Activated CD4-positive, alpha-beta T cell treated with anti-CD3 and anti-CD28 coated beads, Interleukin-2, Interleukin-4, amounts not matched to agents 100 ng/mL and 50 ng/mL, durations not matched to agents 16 hours and 8 hours (primary cell): ENCODE measurements at regions not wholly inside any gene's neighbourhood (a gene's known extent, or its start where the extent isn't known, plus 50 kb on each side); places are given as distances from the start of the nearest gene placed in this dataset.
"Not testable (repeated sequence)": the region's sequence is repeated elsewhere in the genome, so short reads cannot be mapped to it uniquely, and the experiment has no call there.

Experiments
- DNase-seq: peaks from one replicate; pipeline ENCODE4 v3.0.0-alpha.2; 2020; ENCODE audit warnings: low spot score

DNA sequence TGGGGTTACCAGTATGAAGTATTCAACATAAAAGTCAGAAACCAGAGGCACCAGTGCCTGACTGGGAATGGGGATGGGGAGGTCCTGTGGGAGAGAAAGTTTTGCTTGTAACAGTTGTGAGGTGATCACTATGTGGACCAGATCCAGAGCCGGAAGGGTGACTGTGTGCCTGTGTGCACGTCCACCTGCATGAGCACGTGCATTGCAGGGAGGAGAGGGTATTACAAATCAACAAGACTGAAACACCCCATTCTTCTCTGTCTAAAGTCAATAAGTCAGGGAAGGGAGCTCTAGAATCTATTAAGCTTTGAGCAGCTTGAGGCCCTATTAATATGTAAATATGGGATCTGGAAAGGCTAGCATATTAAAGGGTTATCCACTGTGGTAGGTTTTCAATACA, 241.0 kb upstream of the ACVR2A start:
- no peak for DNase-seq

DNA sequence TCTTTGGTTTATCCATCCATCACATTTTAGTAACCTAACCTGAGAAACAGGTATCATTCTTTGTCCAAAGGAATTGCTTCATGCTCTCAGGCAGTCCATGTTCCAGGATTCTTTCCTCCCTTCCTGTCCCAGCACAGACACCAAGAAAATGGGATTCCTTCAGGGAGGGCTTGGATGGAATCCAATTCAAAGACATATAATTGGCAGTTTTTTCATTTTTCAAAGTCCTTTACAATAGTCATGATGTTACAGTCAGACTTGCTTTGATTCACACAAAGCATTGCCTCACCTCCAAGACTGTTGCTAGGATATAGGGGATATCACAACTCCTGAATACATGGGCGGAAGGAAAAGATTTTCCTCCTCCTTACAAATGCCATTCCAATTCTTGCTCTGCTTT, 241.4 kb upstream of the ACVR2A start:
- no peak for DNase-seq

DNA sequence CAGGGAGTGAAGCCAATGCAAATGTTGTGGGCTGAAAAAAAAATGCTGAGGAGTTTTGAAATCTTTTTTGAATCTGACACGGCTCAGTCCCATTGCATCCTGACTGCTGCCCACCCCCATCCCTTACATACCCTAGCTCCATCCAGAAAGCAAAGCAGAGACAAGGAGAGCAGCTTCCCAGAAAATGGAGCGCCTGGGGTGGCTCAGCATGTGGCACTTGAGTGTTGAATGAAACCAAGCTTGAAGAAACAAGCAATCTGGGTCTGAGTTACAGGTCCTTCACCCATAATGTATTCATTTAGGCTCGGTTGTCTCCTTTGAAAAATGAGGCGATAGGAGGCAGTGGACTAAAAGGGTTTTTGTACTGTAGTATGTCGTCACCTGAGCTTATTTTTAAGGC, 244.2 kb upstream of the ACVR2A start:
- no peak for DNase-seq

DNA sequence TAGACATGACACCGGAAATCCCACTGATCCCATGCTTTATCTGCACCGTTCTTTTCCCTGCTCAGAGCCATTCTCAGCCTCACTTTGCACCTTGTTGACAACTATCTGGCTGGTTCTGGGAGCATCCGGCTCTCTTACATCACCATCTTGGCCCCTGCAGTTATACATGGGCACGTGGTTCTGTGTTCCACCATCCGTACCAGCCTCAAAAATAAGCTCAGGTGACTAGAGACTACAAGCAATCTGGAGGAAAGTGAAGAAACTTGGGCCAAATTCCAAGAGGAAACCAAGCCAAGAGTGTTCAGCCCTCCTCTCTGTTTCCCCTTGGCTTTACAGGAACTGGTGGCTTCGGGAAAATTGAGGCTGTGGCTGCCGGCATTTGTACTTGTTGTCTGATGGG, 244.6 kb upstream of the ACVR2A start:
- DNase-seq, result no peak

DNA sequence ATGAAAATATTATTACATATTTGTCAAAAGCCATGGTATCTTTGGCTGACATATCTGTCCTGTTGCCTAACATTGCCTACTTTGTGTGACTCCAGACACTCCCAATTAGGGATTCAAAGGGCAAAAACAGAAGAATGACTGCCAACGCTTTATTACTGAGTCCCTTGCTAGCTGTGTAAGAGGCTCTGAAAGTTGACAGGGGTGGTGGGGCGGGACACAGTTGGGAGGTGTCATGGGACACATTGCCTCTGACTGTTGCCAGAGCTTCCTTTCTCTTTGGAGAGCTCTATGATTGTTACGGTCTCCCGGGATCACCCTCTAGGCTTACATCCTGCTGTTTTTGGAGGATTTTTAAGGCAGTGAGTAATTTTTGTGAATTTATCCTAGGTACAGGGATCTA, 249.6 kb upstream of the ACVR2A start:
- DNase-seq, result no peak

DNA sequence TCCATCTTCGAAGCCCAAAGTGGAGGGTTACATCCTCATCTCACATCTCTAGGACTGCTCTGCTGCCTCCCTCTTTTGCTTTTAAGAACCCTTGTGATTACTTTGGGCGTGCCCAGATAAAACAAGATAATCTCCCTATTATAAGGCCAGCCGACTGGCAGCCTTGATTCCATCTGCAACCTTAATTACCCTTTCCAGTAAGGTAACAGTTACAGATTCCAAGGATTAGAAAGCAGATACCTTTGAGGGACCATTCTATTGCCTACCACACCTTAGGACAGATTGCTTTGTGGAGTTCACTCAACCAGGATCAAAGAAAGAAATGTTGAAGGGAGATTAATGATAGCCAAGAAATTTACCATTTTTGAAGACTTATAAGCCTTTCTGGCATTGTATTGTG, 250.8 kb upstream of the ACVR2A start:
- no peak for DNase-seq

DNA sequence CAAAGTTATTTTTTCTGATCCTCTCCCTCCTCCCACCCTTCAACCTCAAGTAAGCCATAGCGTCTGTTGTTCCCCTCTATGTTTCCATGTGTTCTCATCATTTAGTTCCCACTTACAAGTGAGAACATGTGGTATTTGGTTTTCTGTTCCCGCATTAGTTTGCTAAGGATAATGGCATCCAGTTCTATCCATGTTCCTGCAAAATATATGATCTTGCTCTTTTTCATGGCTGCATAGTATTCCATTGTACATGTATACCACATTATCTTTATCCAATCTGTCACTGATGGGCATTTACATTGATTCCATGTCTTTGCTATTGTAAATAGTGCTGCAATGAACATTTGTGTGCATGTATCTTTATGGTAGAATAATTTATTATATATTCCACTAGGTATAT, 252.0 kb upstream of the ACVR2A start:
- DNase-seq, result not testable (repeated sequence)

DNA sequence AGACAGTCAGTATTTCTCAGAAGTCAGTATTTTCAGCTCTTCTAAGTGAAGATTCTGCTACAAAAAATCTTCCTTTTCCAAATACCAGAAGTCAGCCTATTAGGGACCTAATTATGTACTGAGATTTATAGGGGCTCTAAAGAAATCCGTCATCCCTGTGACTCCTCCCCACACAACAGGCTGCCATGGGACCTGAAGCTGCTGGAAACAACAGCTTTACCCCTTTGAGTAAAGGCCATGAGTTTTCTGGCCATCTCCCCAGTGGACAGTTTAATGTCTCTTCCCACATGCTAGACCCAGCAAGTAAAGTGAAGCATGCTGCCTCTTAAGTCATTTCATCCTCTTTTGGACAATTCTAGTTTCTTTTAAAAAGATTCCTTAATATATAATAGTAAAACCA, 255.7 kb upstream of the ACVR2A start:
- no peak for DNase-seq

DNA sequence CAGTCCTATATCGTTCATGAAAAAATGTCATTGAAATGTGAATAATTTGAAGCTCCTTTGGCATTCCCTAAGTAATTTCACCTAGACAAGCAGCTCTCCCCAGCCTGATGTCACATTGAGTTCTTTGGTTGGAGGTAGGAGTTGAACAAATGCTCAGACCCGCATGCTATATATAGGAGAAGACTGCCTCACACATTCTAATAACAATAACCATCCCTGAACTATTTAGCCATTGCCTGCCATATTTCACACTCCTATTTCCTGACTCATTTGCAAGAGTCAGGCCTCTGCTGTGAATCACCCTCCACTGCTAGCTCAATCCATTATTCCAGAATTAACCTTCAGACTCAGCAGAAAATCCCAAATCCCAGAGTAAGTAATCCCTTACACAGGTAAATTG, 256.6 kb upstream of the ACVR2A start:
- DNase-seq, result no peak

DNA sequence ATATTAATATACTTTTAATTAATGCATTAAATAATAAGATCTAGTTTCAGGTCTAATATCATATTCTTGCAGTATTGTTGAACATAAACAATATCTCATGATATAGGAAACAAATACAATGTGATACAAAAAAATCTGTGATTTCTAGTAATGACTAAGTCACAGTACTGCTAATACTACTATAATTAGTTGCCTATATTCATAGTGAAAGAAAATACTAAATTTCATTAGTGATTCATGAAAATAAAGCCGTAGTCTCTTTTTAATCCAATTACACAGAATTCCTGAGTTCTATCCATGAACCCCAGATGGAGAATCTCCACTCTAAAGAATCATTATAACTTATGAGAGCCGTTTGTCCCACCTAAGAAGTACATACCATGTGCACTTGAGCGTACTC, 266.3 kb upstream of the ACVR2A start:
- no peak for DNase-seq

DNA sequence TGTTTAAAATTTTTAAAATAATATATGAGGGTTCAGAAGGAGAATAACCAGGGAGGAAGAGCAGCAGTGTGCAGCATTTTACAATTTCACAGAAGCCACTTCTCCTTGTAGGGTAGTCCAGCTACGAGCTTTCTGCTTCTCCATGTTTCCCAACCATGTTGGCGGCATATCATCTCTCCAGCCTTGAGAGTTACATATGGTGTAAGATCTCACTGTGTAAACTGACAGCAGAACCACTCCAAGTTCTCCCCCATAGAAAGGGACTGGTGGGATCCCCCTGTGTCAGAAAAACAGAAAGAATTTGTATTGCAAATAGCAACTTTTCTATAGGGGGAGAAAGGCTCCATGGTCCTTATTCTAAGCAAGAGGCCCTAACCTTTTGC, 266.8 kb upstream of the ACVR2A start:
- no peak for DNase-seq

DNA sequence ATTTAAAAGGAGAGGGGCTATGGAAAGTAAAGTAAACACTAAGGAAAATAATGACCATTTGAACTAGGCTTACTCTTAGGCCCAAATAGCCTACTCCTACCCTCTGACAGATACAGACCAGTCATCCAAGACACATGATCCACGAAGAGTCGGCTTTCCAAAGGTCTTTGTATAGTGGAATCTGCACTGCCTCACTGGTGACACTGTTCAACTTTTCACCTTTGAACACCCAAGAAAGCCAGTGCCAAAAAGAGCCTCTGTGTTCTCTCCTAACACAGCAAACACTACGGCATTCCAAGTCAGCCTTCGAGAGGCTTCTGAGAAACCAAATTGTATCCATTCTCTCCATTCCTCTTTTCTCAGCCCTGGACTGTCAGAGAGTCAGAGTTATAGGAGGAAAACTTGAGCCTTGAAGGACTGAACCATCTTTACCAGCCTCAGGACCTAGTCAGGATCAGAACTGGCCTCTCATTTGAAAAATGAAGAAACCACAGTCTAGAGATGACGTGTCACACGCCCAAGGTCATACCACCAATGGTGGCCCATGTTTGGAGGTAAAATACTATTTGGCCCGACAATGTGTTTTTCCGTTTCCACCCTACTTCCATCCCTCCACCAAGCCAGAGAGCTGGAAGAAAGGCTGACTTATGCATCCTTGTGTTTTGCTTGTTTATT, 267.4 kb upstream of the ACVR2A start:
- DNase-seq, result no peak

DNA sequence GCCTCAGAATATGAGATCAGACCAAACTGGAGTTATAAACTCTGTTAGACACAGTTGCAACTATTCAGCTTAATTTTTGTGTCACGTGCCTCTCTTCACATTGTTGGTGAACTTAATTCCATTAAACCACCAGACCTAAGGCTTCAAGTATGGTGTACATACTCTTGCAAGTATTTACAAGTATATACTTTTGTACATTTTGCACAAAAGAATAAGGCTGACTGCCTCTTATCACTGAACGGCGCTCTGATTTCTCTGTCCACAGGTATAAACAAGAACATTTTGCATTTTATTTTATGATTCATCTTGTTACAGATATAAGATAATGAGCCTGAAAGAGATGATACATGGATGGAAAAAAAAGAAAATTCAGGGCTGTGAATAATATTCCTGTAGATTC, 269.7 kb upstream of the ACVR2A start:
- DNase-seq, result no peak

DNA sequence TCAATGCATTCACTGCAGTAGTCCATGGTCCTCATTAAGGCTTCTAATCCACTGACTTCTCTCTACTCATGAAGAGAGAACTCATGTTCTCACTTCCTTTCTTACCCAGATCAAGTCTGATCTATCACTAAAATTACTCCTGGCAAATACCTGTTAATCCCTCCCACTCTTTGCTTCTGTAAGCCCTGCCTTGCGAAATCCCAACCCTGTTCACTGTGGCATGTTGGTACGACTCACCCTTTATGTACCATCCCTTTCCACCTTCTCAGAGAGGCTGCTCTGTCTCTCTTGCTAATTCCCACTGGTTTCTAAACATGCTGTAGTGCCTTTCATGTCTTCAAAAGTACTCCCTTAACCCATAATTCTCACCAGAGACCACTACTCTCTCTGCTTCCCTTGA, 272.2 kb upstream of the ACVR2A start:
- DNase-seq, result no peak

DNA sequence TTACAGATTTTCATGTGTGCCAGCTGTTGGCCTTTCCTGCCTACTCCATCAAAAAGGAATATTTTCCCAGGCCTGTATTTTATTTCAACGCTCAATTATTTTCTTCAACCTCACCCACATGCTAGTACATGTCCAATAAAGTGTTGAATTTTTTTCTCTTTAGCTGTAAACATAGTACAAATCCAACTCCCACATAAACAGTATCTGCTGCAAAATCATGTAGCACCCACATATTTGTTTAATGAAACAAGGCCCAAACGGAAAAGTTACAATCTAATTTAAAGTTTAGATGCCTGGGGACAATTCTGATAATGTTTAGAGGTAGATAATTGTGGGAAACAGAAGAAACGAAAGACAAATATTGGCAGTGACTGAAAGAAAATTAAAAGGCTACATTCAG, 275.4 kb upstream of the ACVR2A start:
- no peak for DNase-seq

DNA sequence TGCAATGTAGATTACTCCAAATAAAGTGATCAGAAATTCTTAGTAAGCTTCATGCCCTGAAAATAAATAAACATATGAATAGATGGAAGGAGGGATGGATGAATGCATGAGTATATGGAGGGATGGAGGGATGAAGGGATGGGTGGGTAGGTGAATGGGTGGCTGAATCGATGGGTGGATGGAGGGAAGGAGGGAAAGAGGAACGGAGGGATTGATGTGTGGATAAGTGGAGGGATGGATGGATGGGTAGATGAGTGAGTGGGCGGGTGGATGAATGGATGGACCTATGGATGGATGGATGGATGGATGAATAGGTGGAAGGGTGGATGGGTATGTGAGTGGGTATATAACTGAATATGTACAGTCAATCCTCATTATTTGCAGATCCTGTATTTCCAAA, 276.7 kb upstream of the ACVR2A start:
- no peak for DNase-seq

DNA sequence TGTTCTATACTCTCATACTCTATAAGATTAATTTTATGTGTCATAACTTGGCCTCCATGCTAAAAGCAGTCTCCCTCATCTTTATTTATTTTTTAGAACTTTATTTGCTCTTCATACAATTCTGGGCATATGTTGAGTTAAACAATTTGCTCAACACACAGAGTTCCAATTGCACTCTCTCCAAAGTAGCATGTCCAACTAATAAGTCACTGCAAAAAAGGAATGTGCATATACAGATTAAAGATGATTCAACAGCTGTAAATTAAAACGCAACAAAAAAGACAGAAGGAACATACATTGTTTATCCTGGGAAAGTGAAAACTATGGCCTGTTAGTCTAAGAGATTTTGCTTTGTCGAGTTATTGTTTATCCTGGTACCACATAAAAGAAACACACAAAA, 277.7 kb upstream of the ACVR2A start:
- no peak for DNase-seq

DNA sequence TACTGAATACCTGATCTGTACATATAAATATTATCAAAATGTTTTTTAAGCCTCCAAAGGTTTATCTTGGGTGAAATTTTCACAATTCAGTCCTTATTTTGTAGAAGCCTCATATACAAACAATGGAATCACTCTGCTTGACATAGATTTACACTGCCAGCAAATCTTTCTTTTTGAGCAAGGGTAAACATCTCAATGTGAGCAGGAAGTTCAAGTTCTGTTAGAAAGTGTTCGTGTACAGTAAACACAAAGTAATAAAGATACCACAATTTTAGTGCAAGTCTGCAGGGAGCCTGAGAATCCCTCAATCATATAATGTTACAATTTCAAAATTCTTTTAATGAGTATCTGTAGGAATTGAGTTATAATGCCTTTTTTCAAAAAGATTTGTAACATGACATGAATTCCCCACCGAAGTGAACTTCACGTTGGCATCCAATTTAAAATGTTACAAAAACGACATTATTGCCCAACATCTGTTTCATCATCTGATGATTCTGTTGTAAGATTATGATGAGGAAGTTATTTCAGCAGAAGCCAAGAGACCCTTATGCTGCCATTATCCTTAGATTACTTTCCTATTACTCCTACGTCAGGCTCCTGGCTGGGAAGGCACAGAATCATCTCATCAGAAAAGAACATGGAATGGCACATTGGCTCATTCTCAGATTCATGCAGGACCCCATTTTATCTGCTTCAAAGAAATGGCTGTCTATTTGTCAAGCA, 283.9 kb upstream of the ACVR2A start:
- DNase-seq, result no peak

DNA sequence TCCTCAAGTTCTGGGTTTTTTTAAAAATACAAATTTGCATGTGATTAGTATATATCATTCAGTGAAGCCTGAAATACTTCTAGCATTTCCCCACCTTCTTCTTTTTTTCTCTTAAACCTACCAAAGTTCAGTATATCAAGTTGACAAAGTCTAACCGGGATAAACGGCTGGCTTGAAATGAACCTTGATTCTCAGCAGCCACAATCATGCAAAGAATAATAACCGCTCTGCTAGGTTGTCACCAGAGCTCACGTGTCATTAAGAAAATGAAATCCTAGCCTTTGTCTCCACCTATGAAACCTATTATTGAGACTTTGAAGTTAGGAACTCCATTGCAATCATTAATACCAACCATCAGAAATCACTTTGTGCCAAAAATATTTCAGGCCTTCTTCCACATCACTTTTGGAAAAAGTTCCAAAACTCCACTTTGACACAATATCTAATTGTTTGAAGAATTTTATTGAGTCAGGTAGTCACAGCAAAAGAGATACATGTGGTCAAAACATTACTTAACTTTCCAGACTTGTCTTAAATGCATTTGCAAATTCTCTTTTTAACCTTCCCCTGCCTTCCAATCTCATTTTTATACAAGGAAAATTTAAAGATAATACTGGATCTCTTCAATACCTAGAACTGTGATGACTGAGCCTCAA, 285.6 kb upstream of the ACVR2A start:
- no peak for DNase-seq

DNA sequence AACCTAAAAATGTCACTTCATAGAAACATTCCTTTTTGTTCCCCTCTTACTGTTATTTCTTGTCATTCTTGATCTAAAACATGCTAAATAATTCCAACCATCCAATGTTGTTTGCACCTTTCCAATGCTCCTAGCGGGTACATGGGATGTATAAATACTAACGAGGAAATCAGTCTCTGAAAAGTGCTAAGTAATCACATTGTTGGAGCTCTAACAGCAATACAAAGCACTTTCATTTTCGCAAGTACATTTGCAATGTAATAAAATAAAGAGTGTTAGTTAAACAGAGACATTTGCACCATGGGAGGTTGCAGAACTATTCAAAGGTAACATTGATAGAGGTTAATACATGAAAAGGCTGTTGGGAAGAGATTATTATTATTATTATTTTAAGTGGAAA, 286.2 kb upstream of the ACVR2A start:
- DNase-seq, result no peak

DNA sequence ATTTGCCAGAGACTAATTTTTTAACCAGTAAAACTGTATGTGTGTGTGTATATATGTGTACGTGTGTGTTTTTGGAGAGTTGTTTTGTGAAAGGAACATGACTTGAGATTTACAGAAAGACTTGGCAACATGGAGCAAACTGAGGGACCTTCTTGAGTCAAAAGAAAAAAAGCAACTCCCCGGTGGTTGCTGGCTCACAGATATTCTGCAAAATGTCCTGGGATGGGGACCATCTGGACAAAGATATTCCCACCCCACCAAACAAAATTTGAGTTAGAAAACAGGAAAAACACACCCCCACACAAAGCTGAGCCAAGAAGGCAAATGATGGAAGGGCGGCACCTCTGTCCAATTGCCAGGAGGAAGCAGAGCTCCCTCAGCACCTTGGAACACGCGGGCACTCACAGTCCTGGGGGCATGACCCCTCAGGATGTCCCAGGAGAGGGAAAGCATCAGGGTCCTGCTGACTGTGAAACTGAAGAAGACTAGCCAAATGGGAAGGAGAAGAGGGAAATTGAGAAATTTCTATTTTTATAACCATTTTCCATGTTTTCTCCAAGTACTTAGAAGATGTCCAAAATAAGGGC, 290.2 kb upstream of the ACVR2A start:
- DNase-seq, result no peak

DNA sequence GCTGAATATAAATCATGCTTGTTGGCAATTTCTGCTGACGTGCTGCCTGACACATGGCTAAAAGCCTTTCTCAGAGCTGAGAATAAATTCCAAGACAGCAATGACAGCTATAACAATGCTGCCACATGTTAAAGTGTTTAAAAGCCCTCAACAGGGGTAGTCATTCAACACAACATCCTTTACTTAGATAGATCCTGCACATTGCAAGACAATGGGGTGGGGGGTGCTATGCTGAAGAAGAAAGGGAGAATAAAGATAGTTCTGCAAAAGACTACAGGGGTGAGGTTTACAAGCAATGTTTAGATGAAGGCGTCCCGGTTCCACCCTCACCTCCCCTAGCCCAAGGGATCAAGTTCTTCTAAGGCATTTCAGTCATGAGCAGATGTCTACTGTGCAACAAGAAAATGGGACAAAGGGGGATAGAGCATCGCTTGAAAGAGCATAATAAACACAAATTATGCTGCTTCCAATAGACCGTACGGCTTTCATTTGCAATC, 291.0 kb upstream of the ACVR2A start:
- no peak for DNase-seq
